ENCODE measurements at regions not wholly inside any gene's neighbourhood (a gene's known extent, or its start where the extent isn't known, plus 50 kb on each side); places are given as distances from the start of the nearest gene placed in this dataset.

DNA sequence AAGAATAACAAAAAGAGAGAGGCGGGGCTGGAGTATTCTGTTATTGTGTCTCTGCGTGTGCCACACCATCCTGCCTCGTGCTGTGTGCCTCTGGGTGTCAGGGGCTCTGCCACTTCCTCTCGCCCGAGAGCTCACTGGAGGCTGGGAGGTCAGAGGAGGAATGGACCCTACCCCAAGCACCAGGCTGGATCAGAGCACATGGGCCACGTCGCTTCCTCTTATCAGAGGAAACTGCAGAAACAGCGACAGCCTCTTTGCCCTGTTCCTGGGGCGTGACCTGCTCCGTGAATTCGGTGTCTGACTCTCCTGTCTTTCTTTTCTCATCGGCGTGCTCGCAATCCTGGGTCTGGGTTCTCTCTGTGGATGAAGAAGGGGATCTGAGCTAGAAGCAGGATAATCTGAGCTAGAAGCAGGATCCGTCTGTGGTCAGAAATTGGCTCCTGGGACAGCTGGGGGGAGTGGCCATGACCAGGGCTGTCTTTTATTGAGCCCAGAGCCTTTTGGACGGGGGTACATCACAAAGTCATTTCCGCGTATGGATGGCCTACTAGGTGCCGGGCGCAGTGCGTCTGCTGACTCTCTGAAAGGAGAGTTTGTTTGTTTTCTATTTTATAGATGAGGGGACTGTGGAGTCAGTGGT, 150.3 kb upstream of the COL5A1 start:
- H3K27ac ChIP-seq: no peak overlapping the region
- H3K27me3 ChIP-seq: no peaks in the 10 kb centered on the region
- 76 to 84% methylated on average over 21 of the region's 21 CpGs for WGBS, 2 donors
- H3K9me3 ChIP-seq: no peaks in the 10 kb centered on the region
- TF ChIP-seq POLR2A (IDR thresholded peaks at IDR 0.05): no peak
- TF ChIP-seq EP300 (IDR thresholded peaks at IDR 0.05): no peak
- TF ChIP-seq, protein P1, sequence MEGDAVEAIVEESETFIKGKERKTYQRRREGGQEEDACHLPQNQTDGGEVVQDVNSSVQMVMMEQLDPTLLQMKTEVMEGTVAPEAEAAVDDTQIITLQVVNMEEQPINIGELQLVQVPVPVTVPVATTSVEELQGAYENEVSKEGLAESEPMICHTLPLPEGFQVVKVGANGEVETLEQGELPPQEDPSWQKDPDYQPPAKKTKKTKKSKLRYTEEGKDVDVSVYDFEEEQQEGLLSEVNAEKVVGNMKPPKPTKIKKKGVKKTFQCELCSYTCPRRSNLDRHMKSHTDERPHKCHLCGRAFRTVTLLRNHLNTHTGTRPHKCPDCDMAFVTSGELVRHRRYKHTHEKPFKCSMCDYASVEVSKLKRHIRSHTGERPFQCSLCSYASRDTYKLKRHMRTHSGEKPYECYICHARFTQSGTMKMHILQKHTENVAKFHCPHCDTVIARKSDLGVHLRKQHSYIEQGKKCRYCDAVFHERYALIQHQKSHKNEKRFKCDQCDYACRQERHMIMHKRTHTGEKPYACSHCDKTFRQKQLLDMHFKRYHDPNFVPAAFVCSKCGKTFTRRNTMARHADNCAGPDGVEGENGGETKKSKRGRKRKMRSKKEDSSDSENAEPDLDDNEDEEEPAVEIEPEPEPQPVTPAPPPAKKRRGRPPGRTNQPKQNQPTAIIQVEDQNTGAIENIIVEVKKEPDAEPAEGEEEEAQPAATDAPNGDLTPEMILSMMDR (IDR thresholded peaks at IDR 0.05): no peak
- DNase-seq (ENCODE audit: low spot score in 2 of 2): peak in 1 of 2 donors; percentile 8
- no peaks in the 10 kb centered on the region for H3K36me3 ChIP-seq
- H3K4me1 ChIP-seq: peaks cover 0 to 11% (median 0%) of the 10 kb centered on the region in 4 donors
- no peak overlapping the region for H3K4me3 ChIP-seq

DNA sequence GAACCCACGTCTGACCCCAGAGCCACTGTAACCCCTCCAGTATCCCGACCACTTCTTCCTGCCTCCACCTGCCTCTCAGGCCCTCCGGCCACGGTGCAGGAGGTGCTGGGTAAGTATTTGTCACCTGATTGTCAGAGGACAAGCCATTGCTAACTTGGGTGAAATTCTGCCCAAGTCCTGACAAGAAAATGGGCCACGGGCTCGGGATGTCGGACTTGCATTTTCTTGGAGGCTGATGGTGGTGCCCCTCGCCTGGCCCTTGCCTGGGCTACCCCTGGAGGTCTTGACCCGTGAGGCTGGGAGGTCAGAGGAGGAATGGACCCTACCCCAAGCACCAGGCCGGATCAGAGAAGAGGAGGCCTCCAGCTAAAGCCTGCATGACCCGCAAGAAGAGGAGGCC, 149.7 kb upstream of the COL5A1 start:
- 70 to 75% methylated on average over 11 of the region's 11 CpGs for WGBS, 2 donors
- H3K27ac ChIP-seq: no peak overlapping the region
- TF ChIP-seq, protein P1 (IDR thresholded peaks at IDR 0.05): no peak
- no peak for TF ChIP-seq POLR2A (IDR thresholded peaks at IDR 0.05)
- peaks cover 0 to 11% (median 0%) of the 10 kb centered on the region in 4 donors for H3K4me1 ChIP-seq
- H3K36me3 ChIP-seq: no peaks in the 10 kb centered on the region
- H3K9me3 ChIP-seq: no peaks in the 10 kb centered on the region
- H3K27me3 ChIP-seq: no peaks in the 10 kb centered on the region
- no peak overlapping the region for H3K4me3 ChIP-seq
- DNase-seq (ENCODE audit: low spot score in 2 of 2): peak in 1 of 2 donors; percentile 12

DNA sequence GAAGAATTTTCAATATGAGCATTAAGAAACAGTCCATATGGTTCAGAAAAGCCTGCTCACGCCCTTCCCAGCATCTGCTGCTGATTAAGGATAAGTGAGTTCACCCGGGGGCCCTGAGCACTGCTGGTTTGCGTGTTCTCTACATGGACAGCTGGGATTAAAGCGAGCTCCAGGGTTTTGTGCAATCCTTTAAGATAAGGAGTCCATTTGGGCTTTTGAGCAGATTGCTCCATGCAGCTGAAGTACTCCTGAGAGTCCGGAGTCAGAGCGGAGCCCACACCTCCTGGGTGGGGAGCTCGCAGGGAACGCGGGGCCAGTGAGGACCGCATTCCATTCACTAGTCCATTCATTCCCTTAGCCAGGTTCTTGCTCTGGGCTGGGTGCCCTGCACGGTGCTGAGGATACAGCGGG, 149.3 kb upstream of the COL5A1 start:
- H3K4me1 ChIP-seq: peaks cover 0 to 11% (median 0%) of the 10 kb centered on the region in 4 donors
- DNase-seq (ENCODE audit: low spot score in 2 of 2): peak; percentile 17 to 38
- no peaks in the 10 kb centered on the region for H3K36me3 ChIP-seq
- no peak overlapping the region for H3K27ac ChIP-seq
- H3K4me3 ChIP-seq: no peak overlapping the region
- 58 to 62% methylated on average over 12 of the region's 12 CpGs for WGBS, 2 donors
- H3K27me3 ChIP-seq: no peaks in the 10 kb centered on the region
- TF ChIP-seq POLR2A (IDR thresholded peaks at IDR 0.05) (no peak), EP300 (IDR thresholded peaks at IDR 0.05) (peak in 1 of 2 donors; percentile 16)
- H3K9me3 ChIP-seq: no peaks in the 10 kb centered on the region

DNA sequence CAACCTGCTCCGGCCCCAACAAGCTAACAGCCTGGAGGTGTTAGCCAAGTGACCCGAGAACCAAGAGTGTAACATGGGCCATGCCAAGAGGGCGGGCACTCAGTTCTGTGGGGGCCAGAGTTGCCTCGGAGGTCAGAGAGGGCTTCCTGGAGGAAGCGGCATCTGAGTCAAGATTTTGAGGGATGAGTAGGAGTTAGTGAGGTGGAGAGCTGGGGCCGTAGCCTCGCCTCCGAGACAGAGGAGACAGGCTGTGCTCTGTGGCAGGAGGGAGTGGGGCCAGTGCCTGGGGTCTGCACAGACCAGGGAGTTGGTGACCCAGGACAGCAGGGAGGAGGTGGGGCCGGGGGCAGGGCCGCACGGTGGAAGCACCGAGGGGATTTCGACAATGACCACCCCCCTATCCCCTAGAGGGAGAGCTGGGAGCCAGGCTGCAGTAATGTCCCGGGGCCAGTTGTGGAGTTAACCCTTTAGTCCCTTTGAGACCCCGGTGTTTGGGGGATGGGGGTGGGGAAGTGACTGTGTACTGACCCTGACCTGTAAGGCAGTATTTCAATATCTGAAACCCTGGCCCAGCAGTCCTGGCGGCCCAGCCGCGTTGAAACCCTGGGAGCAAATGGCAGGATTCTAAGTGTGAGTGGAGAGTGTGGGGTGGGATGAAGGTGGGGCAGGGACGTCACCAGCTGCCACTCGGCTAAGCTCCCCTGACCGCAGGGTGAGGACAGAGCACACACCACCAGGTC, 148.7 kb upstream of the COL5A1 start:
- no peak for TF ChIP-seq POLR2A (IDR thresholded peaks at IDR 0.05)
- TF ChIP-seq EP300 (IDR thresholded peaks at IDR 0.05): no peak
- TF ChIP-seq, protein P1 (IDR thresholded peaks at IDR 0.05): no peak
- Histone ChIP-seq H3K4me1 (peaks cover 0 to 11% (median 0%) of the 10 kb centered on the region in 4 donors), H3K27me3 (no peaks in the 10 kb centered on the region), H3K9me3 (no peaks in the 10 kb centered on the region), H3K4me3 (no peak overlapping the region), H3K27ac (no peak overlapping the region), H3K36me3 (no peaks in the 10 kb centered on the region)
- DNase-seq (ENCODE audit: low spot score in 2 of 2): peak in 1 of 2 donors; percentile 7
- 54 to 59% methylated on average over 21 of the region's 21 CpGs for WGBS, 2 donors

DNA sequence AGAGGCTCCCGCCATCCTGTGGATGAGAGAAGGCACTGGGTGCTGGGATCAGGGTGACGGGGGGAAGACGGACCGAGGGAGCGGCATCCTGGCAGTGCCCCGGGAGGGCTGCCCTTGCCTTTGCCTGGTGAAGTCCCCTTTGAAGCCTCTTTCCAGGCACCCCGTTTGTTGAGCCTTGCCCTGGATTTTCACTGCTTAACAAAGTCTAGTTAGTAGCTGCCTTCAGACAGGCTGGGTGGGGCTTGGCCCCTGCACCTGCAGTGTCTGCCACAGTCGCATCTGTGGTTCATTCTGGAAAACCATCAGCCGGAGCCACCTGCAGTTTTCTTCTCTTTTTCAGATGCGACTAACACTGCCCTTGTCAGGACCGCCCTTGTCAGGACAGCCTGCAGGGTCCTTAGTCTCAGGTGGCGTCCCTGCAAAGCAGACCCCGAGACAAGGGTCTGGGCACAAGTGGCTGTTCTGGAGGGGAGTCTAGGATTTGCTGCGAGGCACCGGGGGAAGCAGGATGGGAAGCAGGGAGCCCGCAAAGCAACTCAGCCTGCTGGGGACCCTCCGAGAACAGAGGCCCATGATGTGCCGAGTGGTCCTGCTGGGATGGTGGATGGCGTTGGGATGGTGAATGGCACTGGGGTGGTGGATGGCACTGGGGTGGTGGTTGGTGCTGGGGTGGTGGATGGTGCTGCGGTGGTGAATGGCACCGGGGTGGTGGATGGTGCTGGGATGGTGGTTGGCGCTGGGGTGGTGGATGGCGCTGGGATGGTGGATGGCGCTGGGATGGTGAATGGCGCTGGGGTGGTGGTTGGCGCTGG, 147.9 kb upstream of the COL5A1 start:
- H3K4me1 ChIP-seq: peaks cover 0 to 11% (median 0%) of the 10 kb centered on the region in 4 donors
- no peaks in the 10 kb centered on the region for H3K27me3 ChIP-seq
- no peak overlapping the region for H3K27ac ChIP-seq
- no peak overlapping the region for H3K4me3 ChIP-seq
- no peaks in the 10 kb centered on the region for H3K36me3 ChIP-seq
- H3K9me3 ChIP-seq: no peaks in the 10 kb centered on the region
- no peak for TF ChIP-seq EP300 (IDR thresholded peaks at IDR 0.05)
- WGBS, 2 donors: 79 to 90% methylated on average over 24 to 26 of the region's 26 CpGs
- peak in 1 of 2 donors; percentile 4 for DNase-seq (ENCODE audit: low spot score in 2 of 2)
